Nephron progenitor cell (in vitro differentiated cells): ENCODE measurements at regions not wholly inside any gene's neighbourhood (a gene's known extent, or its start where the extent isn't known, plus 50 kb on each side); places are given as distances from the start of the nearest gene placed in this dataset.

ENCODE experiments used
- DNase-seq: peaks from one replicate; pipeline ENCODE4 v3.0.0; 2021
- H3K27ac Mint-ChIP-seq: 2 replicates; pipeline ENCODE4 v1.8.0; 2021; ENCODE audit warnings: mild to moderate bottlenecking, moderate library complexity, mixed read lengths
- H3K27me3 Mint-ChIP-seq: 2 replicates; pipeline ENCODE4 v1.8.0; 2021; ENCODE audit warnings: mild to moderate bottlenecking, low read depth, mixed read lengths; ENCODE audit not compliant: poor library complexity
- H3K36me3 Mint-ChIP-seq: 2 replicates; pipeline ENCODE4 v1.8.0; 2021; ENCODE audit warnings: low read depth, mixed read lengths
- H3K4me1 Mint-ChIP-seq: 2 replicates; pipeline ENCODE4 v1.8.0; 2021; ENCODE audit warnings: mixed read lengths
- H3K4me3 Mint-ChIP-seq: 2 replicates; pipeline ENCODE4 v1.8.0; 2021; ENCODE audit warnings: mild to moderate bottlenecking, moderate library complexity, mixed read lengths
- H3K9me3 Mint-ChIP-seq: 2 replicates; pipeline ENCODE4 v1.8.0; 2021; ENCODE audit warnings: mild to moderate bottlenecking, moderate library complexity, mixed read lengths
- TF ChIP-seq, protein P1 (sequence below): fragments of 200-600 bp; sonication (generic); IDR thresholded peaks from 2 replicates; pipeline ENCODE4 v1.5.0; 2021; ENCODE audit warnings: antibody characterized with exemption

DNA sequence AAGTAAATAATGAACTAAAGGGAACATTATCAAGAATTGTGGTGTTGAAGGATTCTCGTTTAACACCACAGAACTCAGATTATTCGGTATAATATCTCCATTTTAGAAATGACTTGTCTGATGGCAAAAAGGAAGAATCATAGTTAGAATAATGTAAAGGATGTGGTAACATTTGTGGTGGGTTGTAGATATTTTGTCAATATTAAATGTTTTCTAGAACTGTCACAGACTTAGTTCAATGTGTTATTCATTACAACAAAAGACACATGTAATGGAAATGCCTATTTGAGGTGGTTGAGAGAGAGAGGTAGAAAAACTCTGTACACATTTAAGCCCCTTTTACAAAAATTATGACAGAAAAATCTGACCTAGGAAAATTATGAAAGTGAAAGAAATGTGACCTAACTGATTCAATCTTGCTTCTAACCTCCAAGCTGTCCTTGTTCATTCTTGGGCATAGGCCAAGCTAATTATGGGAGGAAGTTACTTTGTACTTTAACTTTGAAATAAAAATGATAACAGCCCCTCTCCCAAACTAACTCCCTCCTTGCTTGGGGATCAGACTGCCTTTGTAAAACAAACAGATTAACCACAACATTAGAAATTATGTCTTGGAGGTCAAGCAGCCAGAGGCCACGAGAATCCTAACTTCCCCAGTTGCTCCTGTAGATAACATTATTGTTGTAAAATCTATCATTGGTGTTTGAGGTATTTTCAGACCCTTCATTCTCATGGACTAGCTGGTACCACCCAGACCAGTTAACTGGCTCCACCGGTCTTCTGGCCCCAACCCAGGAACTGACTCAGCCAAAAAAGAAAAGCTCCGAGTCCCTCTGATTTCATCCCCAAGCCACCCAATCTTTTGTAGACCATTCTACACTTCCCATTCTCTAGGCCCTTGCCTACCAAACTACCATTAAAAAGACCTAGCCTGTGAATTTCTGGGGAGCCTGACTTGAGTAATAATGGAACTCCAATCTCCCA is 1287.8 kb upstream of the CDH8 start:
- no peaks in the 10 kb centered on the region for H3K9me3 Mint-ChIP-seq
- DNase-seq: no peak
- H3K27ac Mint-ChIP-seq: no peak overlapping the region
- no peaks in the 10 kb centered on the region for H3K4me1 Mint-ChIP-seq
- no peaks in the 10 kb centered on the region for H3K36me3 Mint-ChIP-seq
- TF ChIP-seq, protein P1, sequence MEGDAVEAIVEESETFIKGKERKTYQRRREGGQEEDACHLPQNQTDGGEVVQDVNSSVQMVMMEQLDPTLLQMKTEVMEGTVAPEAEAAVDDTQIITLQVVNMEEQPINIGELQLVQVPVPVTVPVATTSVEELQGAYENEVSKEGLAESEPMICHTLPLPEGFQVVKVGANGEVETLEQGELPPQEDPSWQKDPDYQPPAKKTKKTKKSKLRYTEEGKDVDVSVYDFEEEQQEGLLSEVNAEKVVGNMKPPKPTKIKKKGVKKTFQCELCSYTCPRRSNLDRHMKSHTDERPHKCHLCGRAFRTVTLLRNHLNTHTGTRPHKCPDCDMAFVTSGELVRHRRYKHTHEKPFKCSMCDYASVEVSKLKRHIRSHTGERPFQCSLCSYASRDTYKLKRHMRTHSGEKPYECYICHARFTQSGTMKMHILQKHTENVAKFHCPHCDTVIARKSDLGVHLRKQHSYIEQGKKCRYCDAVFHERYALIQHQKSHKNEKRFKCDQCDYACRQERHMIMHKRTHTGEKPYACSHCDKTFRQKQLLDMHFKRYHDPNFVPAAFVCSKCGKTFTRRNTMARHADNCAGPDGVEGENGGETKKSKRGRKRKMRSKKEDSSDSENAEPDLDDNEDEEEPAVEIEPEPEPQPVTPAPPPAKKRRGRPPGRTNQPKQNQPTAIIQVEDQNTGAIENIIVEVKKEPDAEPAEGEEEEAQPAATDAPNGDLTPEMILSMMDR: no peak
- peaks cover 4% of the 10 kb centered on the region for H3K27me3 Mint-ChIP-seq
- H3K4me3 Mint-ChIP-seq: no peak overlapping the region

GRCh38 chr16:63323055-63323454 is 1286.8 kb upstream of the CDH8 start:
- Mint-ChIP-seq H3K36me3 (no peaks in the 10 kb centered on the region), H3K27me3 (peaks cover 4% of the 10 kb centered on the region), H3K9me3 (no peaks in the 10 kb centered on the region), H3K27ac (no peak overlapping the region), H3K4me1 (no peaks in the 10 kb centered on the region), H3K4me3 (no peak overlapping the region)
- TF ChIP-seq, protein P1: no peak
- no peak for DNase-seq

- no peak overlapping the region for H3K4me3 Mint-ChIP-seq
- no peaks in the 10 kb centered on the region for H3K27me3 Mint-ChIP-seq
- no peak for DNase-seq
- H3K36me3 Mint-ChIP-seq: no peaks in the 10 kb centered on the region
- no peaks in the 10 kb centered on the region for H3K9me3 Mint-ChIP-seq
- TF ChIP-seq, protein P1: no peak
- no peaks in the 10 kb centered on the region for H3K4me1 Mint-ChIP-seq
- no peak overlapping the region for H3K27ac Mint-ChIP-seq
Observed at GRCh38 chr16:63315229-63315628, 1279.0 kb upstream of the CDH8 start.

DNA sequence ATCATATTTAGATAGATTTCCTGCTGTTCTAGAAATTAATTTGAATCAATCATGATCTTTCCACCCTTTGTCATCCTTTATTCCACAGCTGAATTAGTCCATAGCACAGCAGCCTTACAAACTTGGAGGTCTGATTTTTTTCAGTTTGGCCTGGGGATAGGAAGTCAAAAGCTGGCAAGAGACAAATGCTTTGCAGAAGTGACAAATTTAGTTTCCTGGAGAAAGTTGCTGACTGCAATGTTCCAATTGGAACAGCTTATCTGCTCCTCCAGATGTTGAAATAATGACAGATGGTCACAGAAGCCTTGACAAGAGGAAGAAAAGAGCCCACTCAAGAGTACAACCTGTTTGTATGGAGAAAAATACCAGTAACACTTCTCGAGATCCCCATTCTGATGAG is 1276.1 kb upstream of the CDH8 start:
- H3K36me3 Mint-ChIP-seq: no peaks in the 10 kb centered on the region
- TF ChIP-seq, protein P1: no peak
- DNase-seq: no peak
- no peaks in the 10 kb centered on the region for H3K4me1 Mint-ChIP-seq
- no peaks in the 10 kb centered on the region for H3K9me3 Mint-ChIP-seq
- no peaks in the 10 kb centered on the region for H3K27me3 Mint-ChIP-seq
- H3K4me3 Mint-ChIP-seq: no peak overlapping the region
- H3K27ac Mint-ChIP-seq: no peak overlapping the region

GRCh38 chr16:63311313-63311712 is 1275.1 kb upstream of the CDH8 start:
- H3K9me3 Mint-ChIP-seq: no peaks in the 10 kb centered on the region
- no peaks in the 10 kb centered on the region for H3K27me3 Mint-ChIP-seq
- no peak overlapping the region for H3K27ac Mint-ChIP-seq
- no peak overlapping the region for H3K4me3 Mint-ChIP-seq
- DNase-seq: no peak
- no peaks in the 10 kb centered on the region for H3K4me1 Mint-ChIP-seq
- TF ChIP-seq, protein P1: no peak
- H3K36me3 Mint-ChIP-seq: no peaks in the 10 kb centered on the region

GRCh38 chr16:63302811-63303210 is 1266.6 kb upstream of the CDH8 start:
- H3K27me3 Mint-ChIP-seq: no peaks in the 10 kb centered on the region
- H3K4me3 Mint-ChIP-seq: no peak overlapping the region
- DNase-seq: no peak
- no peaks in the 10 kb centered on the region for H3K36me3 Mint-ChIP-seq
- TF ChIP-seq, protein P1: no peak
- no peaks in the 10 kb centered on the region for H3K9me3 Mint-ChIP-seq
- H3K27ac Mint-ChIP-seq: no peak overlapping the region
- H3K4me1 Mint-ChIP-seq: no peaks in the 10 kb centered on the region
